Astrocyte (in vitro differentiated cells and primary cell): ENCODE measurements at regions not wholly inside any gene's neighbourhood (a gene's known extent, or its start where the extent isn't known, plus 50 kb on each side); places are given as distances from the start of the nearest gene placed in this dataset.
"Not testable (repeated sequence)": the region's sequence is repeated elsewhere in the genome, so short reads cannot be mapped to it uniquely, and the experiment has no call there.

Source experiments
- DNase-seq: peaks from one replicate; pipeline ENCODE4 v3.0.0-alpha.2; 2010; ENCODE audit warnings: low read depth
- FAIRE-seq: peaks from 2 replicates; lab custom pipeline; 2011; peaks lifted over from hg19 to GRCh38; lab: Jason Lieb, UNC
- H2AFZ ChIP-seq: 2 replicates; pipeline ENCODE4 v1.6.0; 2012; ENCODE audit warnings: low read depth, low read length, inconsistent platforms
- H3K27ac ChIP-seq: 2 replicates; pipeline ENCODE4 v1.5.1; 2011; ENCODE audit warnings: low read depth, low read length, inconsistent platforms
- H3K27me3 ChIP-seq: 2 replicates; pipeline ENCODE4 v1.6.0; 2011; ENCODE audit warnings: low read length, inconsistent platforms; ENCODE audit not compliant: insufficient read depth
- H3K36me3 ChIP-seq: 2 replicates; pipeline ENCODE4 v1.5.1; 2011; ENCODE audit warnings: low read length, inconsistent platforms; ENCODE audit not compliant: insufficient read depth
- H3K4me1 ChIP-seq: 2 replicates; pipeline ENCODE4 v1.5.1; 2011; ENCODE audit warnings: low read length, inconsistent platforms; ENCODE audit not compliant: insufficient read depth
- H3K4me2 ChIP-seq: 2 replicates; pipeline ENCODE4 v1.6.0; 2012; ENCODE audit warnings: low read length, inconsistent platforms
- H3K4me3 ChIP-seq: 2 replicates; pipeline ENCODE4 v1.5.1; 2011; ENCODE audit warnings: low read depth, mild to moderate bottlenecking, low read length, inconsistent platforms; ENCODE audit not compliant: insufficient read depth
- H3K79me2 ChIP-seq: 2 replicates; pipeline ENCODE4 v1.6.0; 2012; ENCODE audit warnings: mild to moderate bottlenecking, low read length, inconsistent platforms; ENCODE audit not compliant: insufficient read depth
- H3K9ac ChIP-seq: 2 replicates; pipeline ENCODE4 v1.6.0; 2012; ENCODE audit warnings: mild to moderate bottlenecking, low read length, inconsistent platforms
- H3K9me3 ChIP-seq: 2 replicates; pipeline ENCODE4 v1.5.1; 2012; ENCODE audit warnings: low read depth, mild to moderate bottlenecking, low read length, inconsistent platforms; ENCODE audit not compliant: insufficient read depth
- H4K20me1 ChIP-seq: 2 replicates; pipeline ENCODE4 v1.6.0; 2012; ENCODE audit warnings: low read length, inconsistent platforms; ENCODE audit not compliant: insufficient read depth
- H3K27ac Mint-ChIP-seq: one replicate; pipeline ENCODE4 v1.8.0; 2021; ENCODE audit warnings: mild to moderate bottlenecking, mixed read lengths; ENCODE audit not compliant: unreplicated experiment
- H3K27me3 Mint-ChIP-seq: one replicate; pipeline ENCODE4 v1.8.0; 2021; ENCODE audit warnings: low read depth, mixed read lengths; ENCODE audit not compliant: unreplicated experiment
- H3K36me3 Mint-ChIP-seq: one replicate; pipeline ENCODE4 v1.8.0; 2021; ENCODE audit warnings: low read depth, mixed read lengths; ENCODE audit not compliant: unreplicated experiment
- H3K4me1 Mint-ChIP-seq: one replicate; pipeline ENCODE4 v1.8.0; 2021; ENCODE audit warnings: low read depth, mixed read lengths; ENCODE audit not compliant: unreplicated experiment
- H3K4me3 Mint-ChIP-seq: one replicate; pipeline ENCODE4 v1.8.0; 2021; ENCODE audit warnings: mild to moderate bottlenecking, moderate library complexity, mixed read lengths; ENCODE audit not compliant: unreplicated experiment
- H3K9me3 Mint-ChIP-seq: one replicate; pipeline ENCODE4 v1.8.0; 2021; ENCODE audit warnings: mild to moderate bottlenecking, mixed read lengths; ENCODE audit not compliant: unreplicated experiment
- CTCF ChIP-seq: IDR thresholded peaks from 2 replicates; pipeline ENCODE4 v1.5.1; 2011; ENCODE audit warnings: low read depth, mild to moderate bottlenecking, inconsistent platforms, low read length, moderate library complexity; ENCODE audit not compliant: insufficient read depth
- EZH2 ChIP-seq: IDR thresholded peaks from 2 replicates; pipeline ENCODE4 v1.6.1; 2012; ENCODE audit warnings: mild to moderate bottlenecking, low read length, inconsistent platforms; ENCODE audit not compliant: insufficient read depth

- no peaks in the 10 kb centered on the region for H3K27me3 Mint-ChIP-seq
- no peaks in the 10 kb centered on the region for H3K27me3 ChIP-seq
- H3K4me2 ChIP-seq, result no peak overlapping the region
- H3K4me1 Mint-ChIP-seq, result peaks cover 15% of the 10 kb centered on the region
- H3K36me3 ChIP-seq, result no peaks in the 10 kb centered on the region
- no peak overlapping the region for H3K27ac ChIP-seq
- H2AFZ ChIP-seq, result no peak overlapping the region
- no peaks in the 10 kb centered on the region for H3K4me1 ChIP-seq
- no peaks in the 10 kb centered on the region for H3K9me3 Mint-ChIP-seq
- no peak overlapping the region for H3K4me3 Mint-ChIP-seq
- no peaks in the 10 kb centered on the region for H3K36me3 Mint-ChIP-seq
- TF ChIP-seq EZH2 (no peak), CTCF (no peak)
- H3K9ac ChIP-seq, result no peak overlapping the region
- H3K9me3 ChIP-seq, result no peaks in the 10 kb centered on the region
- no peak overlapping the region for H3K4me3 ChIP-seq
- no peaks in the 10 kb centered on the region for H3K79me2 ChIP-seq
- peak; percentile 26 for DNase-seq
- FAIRE-seq, result no peak
- H3K27ac Mint-ChIP-seq, result peak overlapping the region; percentile 16
- H4K20me1 ChIP-seq, result no peaks in the 10 kb centered on the region
Measured at GRCh38 chr5:165035520-165035919, 1530.1 kb downstream of the MAT2B start.

- Histone ChIP-seq H3K27me3 (no peaks in the 10 kb centered on the region), H3K36me3 (no peaks in the 10 kb centered on the region), H3K27ac (no peak overlapping the region), H3K9ac (no peak overlapping the region), H3K4me2 (no peak overlapping the region), H3K9me3 (no peaks in the 10 kb centered on the region), H4K20me1 (no peaks in the 10 kb centered on the region), H3K4me1 (no peaks in the 10 kb centered on the region), H3K4me3 (no peak overlapping the region), H3K79me2 (no peaks in the 10 kb centered on the region), H2AFZ (no peak overlapping the region)
- TF ChIP-seq CTCF (no peak), EZH2 (no peak)
- no peak for FAIRE-seq
- Mint-ChIP-seq H3K36me3 (no peaks in the 10 kb centered on the region), H3K9me3 (peaks cover 4% of the 10 kb centered on the region), H3K27me3 (peaks cover 2% of the 10 kb centered on the region), H3K4me3 (no peak overlapping the region), H3K27ac (no peak overlapping the region), H3K4me1 (peaks cover 13% of the 10 kb centered on the region)
- DNase-seq, result no peak
Measured at GRCh38 chr5:165039748-165040147, 1534.3 kb downstream of the MAT2B start.

GRCh38 chr5:165045941-165046340 is 1540.5 kb downstream of the MAT2B start:
- H3K4me3 Mint-ChIP-seq, H3K4me3 ChIP-seq, H3K9me3 Mint-ChIP-seq, H3K4me1 ChIP-seq, H2AFZ ChIP-seq, H3K27ac Mint-ChIP-seq, H3K79me2 ChIP-seq, H3K27me3 ChIP-seq, H3K9ac ChIP-seq, H3K4me2 ChIP-seq, H3K27me3 Mint-ChIP-seq, H3K36me3 ChIP-seq, H3K36me3 Mint-ChIP-seq, H3K27ac ChIP-seq, H3K9me3 ChIP-seq, H4K20me1 ChIP-seq, H3K4me1 Mint-ChIP-seq, DNase-seq, FAIRE-seq: not testable (repeated sequence)
